ENCODE measurements at regions not wholly inside any gene's neighbourhood (a gene's known extent, or its start where the extent isn't known, plus 50 kb on each side); places are given as distances from the start of the nearest gene placed in this dataset.
"Not testable (repeated sequence)": the region's sequence is repeated elsewhere in the genome, so short reads cannot be mapped to it uniquely, and the experiment has no call there.

DNA sequence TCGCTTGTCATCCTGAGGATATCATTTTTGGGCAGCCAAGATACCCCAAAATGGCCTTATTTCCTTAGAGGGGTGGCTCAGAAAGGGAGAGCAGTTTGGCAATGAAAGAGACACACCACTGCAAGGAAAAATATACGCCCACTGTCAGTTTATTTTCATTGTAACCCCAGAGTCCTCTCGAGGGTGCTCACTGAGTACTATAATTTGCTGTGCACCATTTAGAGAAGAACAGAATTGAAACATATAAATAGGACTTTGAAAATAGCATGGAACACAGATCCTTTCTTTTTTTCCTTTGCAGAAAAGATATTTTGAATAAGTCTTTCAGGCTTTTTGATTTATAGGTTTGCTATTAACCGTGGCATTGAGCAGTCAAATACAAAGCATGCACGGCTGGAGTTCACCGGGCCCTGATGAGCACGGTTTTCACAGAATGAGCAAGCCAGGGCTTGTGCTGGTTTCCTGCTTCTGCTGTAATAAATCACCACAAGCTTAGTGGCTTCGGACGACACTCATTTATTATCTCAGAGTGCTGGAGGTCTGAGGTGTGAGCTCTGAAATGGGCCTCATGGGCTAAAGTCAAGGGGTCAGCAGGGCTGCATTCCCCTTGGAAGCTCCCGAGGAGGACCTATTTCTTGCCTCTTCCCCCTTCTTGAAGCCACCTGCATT, 152.3 kb downstream of the ZNF664 start:
- DNase-seq (ENCODE audit: low read depth, low spot score): peak; percentile 37
- H3K27ac ChIP-seq: peak overlapping the region; percentile 9

DNA sequence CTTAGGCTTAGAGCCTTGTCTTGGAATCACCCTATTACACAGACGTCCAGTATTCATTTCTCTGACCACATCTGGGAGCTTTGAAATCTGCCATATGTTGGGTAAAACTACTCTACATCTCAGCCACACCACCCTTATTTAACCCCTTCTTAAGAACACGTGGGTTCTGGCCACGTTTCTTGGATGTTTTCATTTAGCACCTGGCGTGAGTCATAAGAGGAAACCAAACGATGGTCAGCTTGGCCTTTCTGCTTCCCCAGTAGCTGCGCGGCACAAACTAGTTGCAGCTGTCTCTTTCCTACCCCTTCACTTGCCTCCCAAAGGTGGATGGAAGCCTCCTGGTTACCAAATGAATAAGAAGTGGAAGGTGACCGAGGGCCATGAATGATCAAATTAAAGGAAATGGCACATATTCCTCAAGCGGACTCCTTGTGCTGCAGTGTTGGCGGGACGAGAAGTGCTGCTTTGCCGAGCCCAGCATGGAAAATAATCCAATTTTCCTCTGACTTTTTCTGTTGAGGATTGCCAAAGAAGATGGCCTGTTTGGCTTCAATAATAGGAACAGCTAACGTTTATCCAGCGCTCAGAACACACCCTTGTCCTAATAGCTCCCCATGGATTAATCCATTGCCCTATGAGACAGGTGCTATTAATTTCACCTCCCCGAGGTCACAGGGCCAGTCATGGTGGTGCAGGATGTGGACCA, 154.1 kb downstream of the ZNF664 start:
- DNase-seq (ENCODE audit: low read depth, low spot score): no peak
- H3K27ac ChIP-seq: no peak overlapping the region

- H3K27ac ChIP-seq: no peak overlapping the region
- DNase-seq (ENCODE audit: low read depth, low spot score): no peak
These were observed 156.1 kb downstream of the ZNF664 start for GRCh38 chr12:124129132-124129531.

GRCh38 chr12:124130691-124131591, 157.9 kb downstream of the ZNF664 start:
- DNase-seq (ENCODE audit: low read depth, low spot score): no peak
- H3K27ac ChIP-seq: no peak overlapping the region

- H3K27ac ChIP-seq: no peak overlapping the region
- no peak for DNase-seq (ENCODE audit: low read depth, low spot score)
These were observed 158.6 kb downstream of the ZNF664 start for GRCh38 chr12:124131659-124132058.

DNA sequence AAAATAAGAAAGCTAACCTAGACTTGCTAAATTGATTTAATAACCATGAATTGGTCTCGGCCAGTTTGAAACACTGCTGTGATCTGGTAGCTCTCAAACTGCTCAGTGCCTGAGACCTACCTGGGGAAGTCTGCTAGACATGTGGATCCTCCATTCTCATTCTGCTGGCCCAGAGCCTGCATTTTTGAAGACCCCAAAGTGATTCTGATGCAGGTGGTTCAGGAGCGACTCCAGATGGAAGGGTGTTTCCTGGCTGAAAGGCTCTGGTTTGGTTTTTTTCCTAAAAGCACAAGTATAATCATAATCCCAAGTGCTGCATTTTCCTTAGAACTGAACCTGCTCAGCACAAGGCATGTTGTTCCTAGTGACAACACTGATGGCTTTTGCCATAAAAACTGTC, 159.5 kb downstream of the ZNF664 start:
- DNase-seq (ENCODE audit: low read depth, low spot score): no peak
- no peak overlapping the region for H3K27ac ChIP-seq

- no peak overlapping the region for H3K27ac ChIP-seq
- DNase-seq (ENCODE audit: low read depth, low spot score): no peak
These were observed 158.1 kb upstream of the RFLNA start for GRCh38 chr12:124136796-124137195.

DNA sequence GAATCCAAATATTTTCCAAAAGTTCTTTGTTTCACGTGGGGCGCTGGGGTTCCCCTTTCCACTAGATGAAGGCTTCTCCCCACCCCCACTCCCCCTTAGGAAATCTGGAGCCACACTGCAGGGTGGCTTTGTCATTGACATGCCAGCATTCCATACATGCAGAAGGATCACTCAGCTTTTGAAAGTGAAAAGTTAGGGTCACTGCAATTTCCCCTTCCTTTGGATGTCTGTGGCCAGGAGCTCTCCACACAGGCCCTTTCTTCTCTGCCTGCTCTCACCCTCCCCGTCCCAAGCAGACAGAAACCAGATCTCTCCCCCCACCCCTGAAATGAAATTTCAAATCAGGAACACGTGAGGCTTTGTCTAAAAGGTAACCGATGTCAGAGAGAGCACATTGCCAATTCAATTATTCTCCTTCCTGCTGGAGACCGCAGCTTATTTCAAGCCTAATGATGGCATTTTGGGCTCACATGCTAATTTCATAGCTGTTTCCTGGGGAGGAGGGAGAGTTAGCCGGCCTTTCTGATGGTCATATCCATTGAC, 153.9 kb upstream of the RFLNA start:
- H3K27ac ChIP-seq: no peak overlapping the region
- no peak for DNase-seq (ENCODE audit: low read depth, low spot score)

- not testable (repeated sequence) for DNase-seq (ENCODE audit: low read depth, low spot score)
These were observed 153.3 kb upstream of the RFLNA start for GRCh38 chr12:124141611-124142010.

GRCh38 chr12:124142395-124143035, 152.4 kb upstream of the RFLNA start:
- no peak overlapping the region for H3K27ac ChIP-seq
- DNase-seq (ENCODE audit: low read depth, low spot score): no peak

More at GRCh38 chr12:124141611-124142010, 153.3 kb upstream of the RFLNA start:
- H3K27ac ChIP-seq: not testable (repeated sequence)

DNA sequence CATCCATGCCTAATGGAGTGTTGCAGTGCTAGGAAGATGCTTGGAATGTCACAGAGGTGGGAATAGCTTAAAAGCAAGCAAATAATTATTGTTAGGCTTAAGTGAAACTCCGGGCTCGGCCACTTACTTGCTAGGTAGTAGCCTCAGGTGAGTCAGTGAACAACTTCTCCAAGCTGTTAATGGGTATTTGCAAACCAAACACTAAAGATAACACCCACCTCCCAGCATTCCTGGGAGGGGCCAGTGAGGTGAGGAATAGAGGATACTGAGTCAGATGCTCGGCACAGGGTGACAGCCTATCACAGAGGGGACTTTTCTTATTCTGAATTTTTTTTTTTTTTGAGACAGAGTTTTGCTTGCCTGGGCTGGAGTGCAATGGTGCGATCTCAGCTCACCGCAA, 151.2 kb upstream of the RFLNA start:
- no peak overlapping the region for H3K27ac ChIP-seq
- DNase-seq (ENCODE audit: low read depth, low spot score): no peak

DNA sequence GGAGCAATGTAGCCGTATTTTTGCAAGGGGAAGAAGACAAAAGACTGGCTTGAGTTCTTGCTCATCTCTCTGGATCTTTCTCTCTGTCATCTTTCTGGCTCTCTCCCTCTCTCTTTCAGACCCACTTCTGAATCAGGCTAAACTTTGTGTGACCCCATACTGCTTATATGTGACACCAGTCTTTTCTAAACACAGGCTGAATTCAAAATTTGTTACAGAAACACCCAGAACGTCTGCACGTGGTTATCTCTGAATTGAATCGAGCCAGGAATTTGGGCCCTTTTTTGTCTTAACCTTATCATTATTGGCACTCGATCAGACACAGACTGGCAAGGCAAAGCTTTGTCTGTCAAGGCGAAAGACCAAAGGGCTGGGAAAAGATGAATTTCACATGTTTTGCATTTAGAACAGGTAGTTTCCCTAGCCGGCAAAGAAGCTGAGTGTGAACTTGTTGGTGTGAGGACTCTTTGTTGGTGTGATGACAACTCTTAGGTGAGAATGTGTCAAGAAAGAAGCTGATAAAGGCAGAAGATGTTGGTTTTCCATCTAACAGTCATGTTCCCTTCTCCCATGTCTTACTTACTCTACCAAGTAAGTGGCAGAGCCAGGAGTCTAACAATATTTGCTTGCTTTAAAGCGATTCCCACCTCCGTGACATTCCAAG, 150.2 kb upstream of the RFLNA start:
- no peak for DNase-seq (ENCODE audit: low read depth, low spot score)
- H3K27ac ChIP-seq: no peak overlapping the region

GRCh38 chr12:124147027-124147426, 147.9 kb upstream of the RFLNA start:
- no peak overlapping the region for H3K27ac ChIP-seq
- no peak for DNase-seq (ENCODE audit: low read depth, low spot score)

DNA sequence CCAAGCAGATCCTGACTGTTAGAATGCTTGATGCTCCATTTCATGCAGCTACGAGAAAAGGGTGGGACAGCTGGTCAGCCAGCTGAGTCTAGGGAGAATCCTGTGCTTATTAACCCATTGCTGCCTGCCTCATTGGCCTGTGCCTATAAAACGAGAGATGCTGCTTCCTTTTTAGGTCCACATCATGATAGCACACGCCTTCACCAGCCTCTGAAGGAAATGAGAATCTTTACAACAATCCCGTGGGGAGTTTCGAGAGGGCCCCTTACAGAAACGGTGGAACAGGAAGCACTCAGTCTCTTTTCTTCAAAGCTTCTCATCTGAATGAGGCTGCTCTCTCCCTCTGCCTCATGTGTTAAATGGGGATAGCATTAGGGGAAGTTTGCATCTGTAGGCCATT, 147.3 kb upstream of the RFLNA start:
- DNase-seq (ENCODE audit: low read depth, low spot score): no peak
- no peak overlapping the region for H3K27ac ChIP-seq

GRCh38 chr12:124148481-124149273, 146.2 kb upstream of the RFLNA start:
- no peak for DNase-seq (ENCODE audit: low read depth, low spot score)
- no peak overlapping the region for H3K27ac ChIP-seq

DNA sequence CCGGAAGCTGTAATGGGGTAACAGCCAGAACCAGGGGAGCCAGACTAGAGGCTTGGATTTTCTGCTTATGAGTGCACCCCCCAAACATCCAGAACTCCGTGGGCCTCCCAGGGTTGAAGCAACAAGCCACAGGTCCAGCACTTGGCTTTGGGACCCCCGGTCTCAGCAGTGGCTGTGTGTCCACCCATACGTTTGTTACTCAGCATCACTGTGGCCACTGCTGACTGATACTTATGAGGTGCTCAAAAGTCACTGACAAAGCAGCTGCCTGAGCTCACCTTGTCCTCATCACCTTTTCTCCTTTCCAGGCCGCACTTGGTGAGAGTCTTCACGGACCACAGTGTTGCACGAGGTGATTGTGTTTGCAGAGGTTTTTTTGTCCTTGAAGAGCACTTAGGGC, 145.6 kb upstream of the RFLNA start:
- H3K27ac ChIP-seq: no peak overlapping the region
- no peak for DNase-seq (ENCODE audit: low read depth, low spot score)

GRCh38 chr12:124150168-124150567, 144.7 kb upstream of the RFLNA start:
- DNase-seq (ENCODE audit: low read depth, low spot score): no peak
- no peak overlapping the region for H3K27ac ChIP-seq

GRCh38 chr12:124151583-124151982, 143.3 kb upstream of the RFLNA start:
- no peak overlapping the region for H3K27ac ChIP-seq
- no peak for DNase-seq (ENCODE audit: low read depth, low spot score)

- no peak for DNase-seq (ENCODE audit: low read depth, low spot score)
- H3K27ac ChIP-seq: no peak overlapping the region
These were observed 142.2 kb upstream of the RFLNA start for GRCh38 chr12:124152731-124153130.
